Endothelial cell of umbilical vein (primary cell): ENCODE measurements at regions not wholly inside any gene's neighbourhood (a gene's known extent, or its start where the extent isn't known, plus 50 kb on each side); places are given as distances from the start of the nearest gene placed in this dataset.

Source experiments
- BruUV-seq: library from RNA; stranded (reverse); fragments of 400-500 nt; replicated peaks from 2 replicates; lab custom pipeline; 2021; lab: Mats Ljungman, UMichigan
- CTCF ChIA-PET: fragments of 300-600, 350-600 bp; sonication (Branson Sonifier 250); formaldehyde crosslinking; loops from one replicate; lab custom pipeline; 2021; ENCODE audit warnings: antibody characterized with exemption, inconsistent platforms; lab: Charles Lee
- POLR2A ChIA-PET: fragments of 300-600, 350-600 bp; sonication (Branson Sonifier 250); formaldehyde crosslinking; loops from one replicate; lab custom pipeline; 2021; ENCODE audit warnings: antibody characterized with exemption, inconsistent platforms; lab: Charles Lee
- DNase-seq: peaks from one replicate; pipeline ENCODE4 v3.0.0-alpha.2; 2011; ENCODE audit warnings: low read depth, low spot score
- FAIRE-seq: peaks from 2 replicates; lab custom pipeline; 2011; peaks lifted over from hg19 to GRCh38; lab: Jason Lieb, UNC
- H2AFZ ChIP-seq: 2 replicates; pipeline ENCODE4 v1.6.0; 2012; ENCODE audit warnings: low read depth, low read length, control low read depth, inconsistent platforms
- H3K27ac ChIP-seq: 2 replicates; pipeline ENCODE4 v1.5.1; 2011; ENCODE audit warnings: low read depth, mild to moderate bottlenecking, control low read depth, low read length, moderate library complexity; ENCODE audit not compliant: insufficient read depth
- H3K27me3 ChIP-seq, 2 experiments: 2 replicates each; pipeline versions ENCODE4 v1.6.0 to v1.6.1; 2011; ENCODE audit warnings: low read length in 2 of 2, mixed read lengths in 1 of 2; ENCODE audit not compliant: control insufficient read depth in 2 of 2, insufficient read depth in 2 of 2
- H3K36me3 ChIP-seq, 2 experiments: 2 replicates in 1 of 2; 3 replicates in 1 of 2; pipeline ENCODE4 v1.5.1; 2011; ENCODE audit warnings: low read length in 2 of 2, mild to moderate bottlenecking in 1 of 2, moderate library complexity in 1 of 2; ENCODE audit not compliant: control insufficient read depth in 2 of 2, insufficient read depth in 2 of 2; ENCODE audit errors: extremely low read depth in 1 of 2
- H3K4me1 ChIP-seq: 3 replicates; pipeline ENCODE4 v1.5.1; 2011; ENCODE audit warnings: mild to moderate bottlenecking, low read length; ENCODE audit not compliant: control insufficient read depth, insufficient read depth; ENCODE audit errors: extremely low read depth
- H3K4me2 ChIP-seq: 2 replicates; pipeline ENCODE4 v1.6.1; 2011; ENCODE audit warnings: low read length, control low read depth, mixed read lengths; ENCODE audit not compliant: insufficient read depth
- H3K4me3 ChIP-seq, 3 experiments: fragments of 200-600 bp in 1 of 3; sonication (generic), shearing (Covaris generic) in 1 of 3; replicated peaks in 1 of 3; 2 replicates each; pipeline ENCODE4 v1.5.1; 2011 to 2016; ENCODE audit warnings: control low read depth in 3 of 3, low read length in 3 of 3, mild to moderate bottlenecking in 2 of 3, inconsistent platforms in 1 of 3, low read depth in 1 of 3, moderate library complexity in 1 of 3; ENCODE audit not compliant: insufficient read depth in 1 of 3
- H3K79me2 ChIP-seq: 2 replicates; pipeline ENCODE4 v1.6.0; 2012; ENCODE audit warnings: low read length, inconsistent platforms; ENCODE audit not compliant: control insufficient read depth, insufficient read depth
- H3K9ac ChIP-seq: replicated peaks from 2 replicates; pipeline ENCODE3; 2011; ENCODE audit warnings: low read length, control low read depth; ENCODE audit not compliant: insufficient read depth; ENCODE audit errors: extremely low read depth
- H3K9me1 ChIP-seq: replicated peaks from 3 replicates; pipeline ENCODE4 v1.6.0; 2011; ENCODE audit warnings: mild to moderate bottlenecking, low read length; ENCODE audit not compliant: control insufficient read depth, insufficient read depth; ENCODE audit errors: extremely low read depth
- H3K9me3 ChIP-seq: replicated peaks from 2 replicates; pipeline ENCODE4 v1.5.1; 2012; ENCODE audit warnings: low read length, inconsistent platforms; ENCODE audit not compliant: control insufficient read depth, insufficient read depth
- H4K20me1 ChIP-seq: replicated peaks from 2 replicates; pipeline ENCODE3; 2011; ENCODE audit warnings: mild to moderate bottlenecking, low read length; ENCODE audit not compliant: control insufficient read depth, insufficient read depth; ENCODE audit errors: extremely low read depth
- CTCF ChIP-seq, 2 donors: IDR thresholded peaks; 1 replicate in 1 of 2; 2 replicates in 1 of 2; pipeline ENCODE4 v1.5.1; 2011; ENCODE audit warnings: low read length in 2 of 2, mild to moderate bottlenecking in 2 of 2, moderate library complexity in 2 of 2, control low read depth in 1 of 2, inconsistent platforms in 1 of 2, low read depth in 1 of 2; ENCODE audit not compliant: insufficient read depth in 1 of 2; ENCODE audit errors: extremely low read depth in 1 of 2
- EZH2 ChIP-seq: IDR thresholded peaks from 2 replicates; pipeline ENCODE4 v1.6.1; 2012; ENCODE audit warnings: borderline replicate concordance, low read depth, mild to moderate bottlenecking, moderate library complexity, low read length, inconsistent platforms; ENCODE audit not compliant: severe bottlenecking
- FOS ChIP-seq: IDR thresholded peaks from 2 replicates; pipeline ENCODE4 v1.6.1; 2011; ENCODE audit warnings: mild to moderate bottlenecking, low read length, moderate library complexity, borderline replicate concordance; ENCODE audit not compliant: insufficient read depth
- GATA2 ChIP-seq: IDR thresholded peaks from 2 replicates; pipeline ENCODE4 v1.7.0; 2011; ENCODE audit warnings: low read depth, mild to moderate bottlenecking, moderate library complexity, mixed read lengths, low read length; ENCODE audit not compliant: insufficient read length, insufficient read depth
- JUN ChIP-seq: IDR thresholded peaks from 2 replicates; pipeline ENCODE4 v1.6.1; 2011; ENCODE audit warnings: borderline replicate concordance, low read depth; ENCODE audit not compliant: insufficient read length, insufficient read depth
- MAX ChIP-seq: IDR thresholded peaks from 2 replicates; pipeline ENCODE4 v1.6.1; 2011; ENCODE audit not compliant: insufficient read depth, insufficient read length
- MYC ChIP-seq: IDR thresholded peaks from one replicate; pipeline ENCODE4 v1.6.1; 2011; ENCODE audit warnings: mild to moderate bottlenecking, low read depth, low read length
- POLR2A ChIP-seq: IDR thresholded peaks from 2 replicates; pipeline ENCODE4 v1.6.1; 2012; ENCODE audit warnings: low read depth, mild to moderate bottlenecking, control low read depth, low read length
- POLR2AphosphoS5 ChIP-seq: IDR thresholded peaks from 2 replicates; pipeline ENCODE4 v1.6.1; 2012; ENCODE audit warnings: low read depth, mild to moderate bottlenecking, control low read depth, low read length, moderate library complexity; ENCODE audit not compliant: insufficient read depth
- dilution Hi-C: fragments of 300-500 bp; cut with MboI; formaldehyde crosslinking; loops from one replicate; pipeline ENCODE4 v1.15.0; 2019; ENCODE audit warnings: low sequenced_read_pairs; ENCODE audit not compliant: extremely low pct_ligation_motif_present
- intact Hi-C: fragments of 100-400 bp; cut with micrococcal nuclease; formaldehyde crosslinking; loops from one replicate; pipeline ENCODE4 v1.10.0; 2022

GRCh38 chr3:18765662-18766061 is 340.5 kb upstream of the SATB1 start:
- Histone ChIP-seq H4K20me1 (no peaks in the 10 kb centered on the region), H3K9me1 (no peaks in the 10 kb centered on the region), H3K4me2 (no peak overlapping the region), H3K9me3 (peaks cover 3% of the 10 kb centered on the region), H3K36me3 (no peaks in the 10 kb centered on the region), H2AFZ (no peak overlapping the region), H3K9ac (no peak overlapping the region), H3K4me1 (no peaks in the 10 kb centered on the region), H3K4me3 (no peak overlapping the region), H3K27ac (no peak overlapping the region), H3K27me3 (no peaks in the 10 kb centered on the region), H3K79me2 (no peaks in the 10 kb centered on the region)
- no TSS peak for BruUV-seq
- intact Hi-C loops: no loop called here
- FAIRE-seq: no peak
- ChIA-PET POLR2A (no interaction called here), CTCF (no interaction called here)
- no peak for DNase-seq
- TF ChIP-seq POLR2AphosphoS5 (no peak), CTCF (IDR thresholded peaks at IDR 0.05; ENCODE audit: extremely low read depth in 1 of 2, insufficient read depth in 1 of 2, low read depth in 1 of 2, low read length in 2 of 2) (no peak), MYC (no peak), FOS (no peak), EZH2 (no peak)
- dilution Hi-C loops: no loop called here

- Histone ChIP-seq H3K27me3 (no peaks in the 10 kb centered on the region), H2AFZ (no peak overlapping the region), H3K4me2 (no peak overlapping the region), H3K27ac (no peak overlapping the region), H3K36me3 (no peaks in the 10 kb centered on the region), H3K9me1 (no peaks in the 10 kb centered on the region), H3K4me3 (no peak overlapping the region), H3K9me3 (peaks cover 3% of the 10 kb centered on the region), H3K79me2 (no peaks in the 10 kb centered on the region), H3K4me1 (no peaks in the 10 kb centered on the region), H4K20me1 (no peaks in the 10 kb centered on the region), H3K9ac (no peak overlapping the region)
- FAIRE-seq (no peak), DNase-seq (no peak)
- no TSS peak for BruUV-seq
- TF ChIP-seq CTCF (IDR thresholded peaks at IDR 0.05; ENCODE audit: extremely low read depth in 1 of 2, insufficient read depth in 1 of 2, low read depth in 1 of 2, low read length in 2 of 2) (no peak), JUN (no peak), GATA2 (no peak), EZH2 (no peak), POLR2AphosphoS5 (no peak), FOS (no peak), MAX (no peak), POLR2A (no peak), MYC (no peak)
- ChIA-PET POLR2A (no interaction called here), CTCF (no interaction called here)
- dilution Hi-C loops (no loop called here), intact Hi-C loops (no loop called here)
Measured at GRCh38 chr3:18765161-18765560, 340.0 kb upstream of the SATB1 start.
